Esophagus muscularis mucosa (tissue), 4 donors: ENCODE measurements at regions not wholly inside any gene's neighbourhood (a gene's known extent, or its start where the extent isn't known, plus 50 kb on each side); places are given as distances from the start of the nearest gene placed in this dataset.

Source experiments
- DNase-seq: peaks from one replicate; pipeline ENCODE4 v3.0.0-alpha.2; 2017; ENCODE audit errors: extremely low spot score
- H3K27ac ChIP-seq, 4 donors: fragments of 200-600 bp; sonication (generic); replicated peaks in 1 of 4; 1 replicate in 3 of 4; 2 replicates in 1 of 4; pipeline ENCODE4 v1.5.1; 2016 to 2019; ENCODE audit warnings: mild to moderate bottlenecking in 1 of 4
- H3K27me3 ChIP-seq, 4 donors: fragments of 200-600 bp; sonication (generic); one replicate each; pipeline versions ENCODE4 v1.5.1 to v1.6.0; 2016 to 2019
- H3K36me3 ChIP-seq, 4 donors: fragments of 200-600 bp; sonication (generic); one replicate each; pipeline ENCODE4 v1.5.1; 2016 to 2019
- H3K4me1 ChIP-seq, 4 donors: fragments of 200-600 bp; sonication (generic); one replicate each; pipeline ENCODE4 v1.5.1; 2016 to 2019
- H3K4me3 ChIP-seq, 4 donors: fragments of 200-600 bp; sonication (generic); 1 replicate in 2 of 4; 2 replicates in 2 of 4; pipeline ENCODE4 v1.5.1; 2016 to 2019; ENCODE audit warnings: mild to moderate bottlenecking in 4 of 4, moderate library complexity in 1 of 4
- H3K9me3 ChIP-seq, 4 donors: fragments of 200-600 bp; sonication (generic); 1 replicate in 3 of 4; 2 replicates in 1 of 4; pipeline ENCODE4 v1.5.1; 2016 to 2019
- CTCF ChIP-seq, 3 experiments: fragments of 200-600 bp in 2 of 3; fragments of 450-650 bp in 1 of 3; sonication (generic) in 2 of 3; IDR thresholded peaks; one replicate each; pipeline ENCODE4 v1.5.1; 2017 to 2019; ENCODE audit warnings: antibody characterized with exemption in 3 of 3, mild to moderate bottlenecking in 2 of 3, moderate library complexity in 1 of 3
- EP300 ChIP-seq: sonication (generic); formaldehyde crosslinking; IDR thresholded peaks from one replicate; pipeline ENCODE4 v1.6.1; 2017; ENCODE audit warnings: antibody characterized with exemption
- POLR2A ChIP-seq: fragments of 450-650 bp; IDR thresholded peaks from one replicate; pipeline ENCODE4 v1.6.1; 2017; ENCODE audit warnings: antibody characterized with exemption, moderate library complexity, mild to moderate bottlenecking, low read depth
- POLR2AphosphoS5 ChIP-seq, 2 donors: sonication (generic); formaldehyde crosslinking; IDR thresholded peaks; one replicate each; pipeline ENCODE4 v1.6.1; 2017; ENCODE audit warnings: antibody characterized with exemption in 2 of 2
- WGBS: methylation state at CpG from one replicate; pipeline ENCODE4 v1.1.5; 2018; 5-methylcytosine and 5-hydroxymethylcytosine counted together
- intact Hi-C: fragments of 100-400 bp; cut with DNase I; formaldehyde crosslinking; loops from one replicate; pipeline ENCODE4 v1.15.1; 2023

GRCh38 chr10:78976825-78977755, 91.7 kb upstream of the ZMIZ1 start:
- no peak for TF ChIP-seq EP300
- Histone ChIP-seq H3K27me3 (no peaks in the 10 kb centered on the region), H3K4me3 (no peak overlapping the region), H3K9me3 (no peaks in the 10 kb centered on the region), H3K36me3 (no peaks in the 10 kb centered on the region), H3K4me1 (peaks cover 42 to 63% (median 48%) of the 10 kb centered on the region in 4 donors), H3K27ac (peak overlapping the region in 1 of 4 donors; percentile 4)
- DNase-seq: no peak
- 96% methylated on average over 13 of the region's 13 CpGs for WGBS
- intact Hi-C loops: loop anchor here (10.0 kb wide), 1 partner anchor 218 kb away; no protein-coding TSS in a partner anchor

- no peak for DNase-seq
- TF ChIP-seq CTCF (IDR thresholded peaks at IDR 0.05): no peak
- TF ChIP-seq EP300: no peak
- TF ChIP-seq POLR2A: no peak
- no peak for TF ChIP-seq POLR2AphosphoS5 (IDR thresholded peaks at IDR 0.05)
- Histone ChIP-seq H3K27ac (peak overlapping the region in 2 of 4 donors; percentile 10 to 16), H3K27me3 (no peaks in the 10 kb centered on the region), H3K4me1 (peaks cover 20 to 39% (median 22%) of the 10 kb centered on the region in 4 donors), H3K9me3 (no peaks in the 10 kb centered on the region), H3K36me3 (no peaks in the 10 kb centered on the region), H3K4me3 (no peak overlapping the region)
- intact Hi-C loops: loop anchor here (10.0 kb wide), 1 partner anchor 215 kb away; no protein-coding TSS in a partner anchor
- 78% methylated on average over 6 of the region's 7 CpGs for WGBS
These were observed 88.8 kb upstream of the ZMIZ1 start for GRCh38 chr10:78979938-78980337.

GRCh38 chr10:78980354-78980753, 88.4 kb upstream of the ZMIZ1 start:
- 73% methylated on average over 9 of the region's 9 CpGs for WGBS
- no peak for DNase-seq
- no peaks in the 10 kb centered on the region for H3K36me3 ChIP-seq
- H3K27me3 ChIP-seq: no peaks in the 10 kb centered on the region
- H3K4me1 ChIP-seq: peaks cover 16 to 35% (median 19%) of the 10 kb centered on the region in 4 donors
- intact Hi-C loops: no loop called here
- no peaks in the 10 kb centered on the region for H3K9me3 ChIP-seq
- TF ChIP-seq CTCF (IDR thresholded peaks at IDR 0.05): no peak
- TF ChIP-seq POLR2AphosphoS5 (IDR thresholded peaks at IDR 0.05): peak in 1 of 2 donors; percentile 36
- TF ChIP-seq POLR2A: no peak
- H3K27ac ChIP-seq: peak overlapping the region in 2 of 4 donors; percentile 10 to 16
- H3K4me3 ChIP-seq: no peak overlapping the region

- no peak for TF ChIP-seq EP300
- no peak for TF ChIP-seq POLR2A
- no peak for TF ChIP-seq POLR2AphosphoS5 (IDR thresholded peaks at IDR 0.05)
- TF ChIP-seq CTCF (IDR thresholded peaks at IDR 0.05): no peak
These were observed 88.0 kb upstream of the ZMIZ1 start for GRCh38 chr10:78980815-78981214.

GRCh38 chr10:78981257-78981969, 87.4 kb upstream of the ZMIZ1 start:
- Histone ChIP-seq H3K4me3 (no peak overlapping the region), H3K27me3 (no peaks in the 10 kb centered on the region), H3K4me1 (peaks cover 16 to 35% (median 18%) of the 10 kb centered on the region in 4 donors), H3K27ac (no peak overlapping the region), H3K36me3 (no peaks in the 10 kb centered on the region), H3K9me3 (no peaks in the 10 kb centered on the region)
- 50% methylated on average over 1 of the region's 6 CpGs for WGBS
- TF ChIP-seq POLR2AphosphoS5 (IDR thresholded peaks at IDR 0.05) (no peak), CTCF (IDR thresholded peaks at IDR 0.05) (no peak), POLR2A (no peak), EP300 (no peak)
- DNase-seq: no peak
- intact Hi-C loops: no loop called here

More at GRCh38 chr10:78980815-78981214, 88.0 kb upstream of the ZMIZ1 start:
- H3K27me3 ChIP-seq: no peaks in the 10 kb centered on the region
- H3K4me1 ChIP-seq: peaks cover 16 to 35% (median 18%) of the 10 kb centered on the region in 4 donors
- intact Hi-C loops: no loop called here
- no peaks in the 10 kb centered on the region for H3K36me3 ChIP-seq
- H3K9me3 ChIP-seq: no peaks in the 10 kb centered on the region
- no peak overlapping the region for H3K27ac ChIP-seq
- DNase-seq: no peak
- H3K4me3 ChIP-seq: no peak overlapping the region
- 83% methylated on average over 4 of the region's 5 CpGs for WGBS
